ENCODE measurements at regions not wholly inside any gene's neighbourhood (a gene's known extent, or its start where the extent isn't known, plus 50 kb on each side); places are given as distances from the start of the nearest gene placed in this dataset.

DNA sequence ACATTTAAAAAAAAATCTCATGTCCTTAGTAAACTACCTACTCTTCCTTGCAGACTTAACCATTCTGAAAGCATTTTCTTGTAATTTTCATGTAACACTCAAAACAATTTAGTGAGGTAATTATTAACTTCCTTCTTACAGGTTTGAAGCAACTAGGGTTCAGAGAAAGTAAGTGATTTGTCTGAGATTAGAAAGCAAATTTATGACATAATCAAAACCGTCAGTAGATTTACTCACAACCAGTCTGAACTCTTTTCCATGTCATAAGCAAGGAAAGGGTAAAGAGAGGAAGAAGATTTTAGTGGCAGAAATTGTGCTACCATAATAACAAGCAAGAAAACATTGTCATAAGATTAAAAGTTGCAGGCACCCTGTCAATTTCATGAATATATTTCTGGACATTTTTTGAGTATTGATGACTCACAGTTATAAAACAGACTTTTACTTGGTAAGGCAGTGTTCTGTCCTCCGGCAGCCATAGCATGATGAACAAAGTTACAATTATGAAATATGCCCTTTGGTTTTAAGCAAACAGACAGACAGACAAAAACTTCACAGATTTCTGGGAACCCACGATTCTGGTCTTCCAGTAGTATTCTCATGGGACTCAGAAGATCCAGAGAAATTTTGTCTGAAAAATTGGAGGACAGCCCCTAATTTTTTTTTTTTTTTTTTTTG lies 707.2 kb downstream of the RWDD3 start:
- no peak for DNase-seq (ENCODE audit: extremely low spot score)
- intact Hi-C loops (cut with DNase I): no loop called here
- no peaks in the 10 kb centered on the region for H3K9me3 ChIP-seq
- no peak for TF ChIP-seq POLR2A (IDR thresholded peaks at IDR 0.05; ENCODE audit: low read depth)
- H3K27ac ChIP-seq (replicated peaks in 1 of 4): no peak overlapping the region
- H3K4me1 ChIP-seq: no peaks in the 10 kb centered on the region
- H3K27me3 ChIP-seq: no peaks in the 10 kb centered on the region
- no peaks in the 10 kb centered on the region for H3K36me3 ChIP-seq
- WGBS: 84% methylated on average over 3 of the region's 3 CpGs
- H3K4me3 ChIP-seq: no peak overlapping the region

DNA sequence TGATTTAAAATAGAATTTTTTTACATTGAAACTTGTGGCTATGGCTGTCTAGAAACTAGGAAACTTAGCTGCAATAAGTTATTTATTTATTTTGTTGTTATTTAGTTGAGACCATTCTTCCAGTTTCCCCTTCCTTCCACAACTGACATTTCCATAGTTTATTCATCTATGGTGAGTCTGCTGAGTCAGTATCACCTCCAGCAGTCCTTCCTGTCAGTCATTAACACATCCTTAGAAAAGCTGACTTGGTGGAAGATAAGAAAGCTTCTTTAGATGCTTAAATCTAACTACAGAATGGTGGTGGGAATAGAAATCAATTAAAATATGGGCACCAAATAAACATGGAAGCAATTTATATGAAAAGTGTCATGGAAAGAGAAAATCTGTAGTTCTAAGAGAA lies 714.0 kb downstream of the RWDD3 start:
- H3K4me3 ChIP-seq: no peak overlapping the region

DNA sequence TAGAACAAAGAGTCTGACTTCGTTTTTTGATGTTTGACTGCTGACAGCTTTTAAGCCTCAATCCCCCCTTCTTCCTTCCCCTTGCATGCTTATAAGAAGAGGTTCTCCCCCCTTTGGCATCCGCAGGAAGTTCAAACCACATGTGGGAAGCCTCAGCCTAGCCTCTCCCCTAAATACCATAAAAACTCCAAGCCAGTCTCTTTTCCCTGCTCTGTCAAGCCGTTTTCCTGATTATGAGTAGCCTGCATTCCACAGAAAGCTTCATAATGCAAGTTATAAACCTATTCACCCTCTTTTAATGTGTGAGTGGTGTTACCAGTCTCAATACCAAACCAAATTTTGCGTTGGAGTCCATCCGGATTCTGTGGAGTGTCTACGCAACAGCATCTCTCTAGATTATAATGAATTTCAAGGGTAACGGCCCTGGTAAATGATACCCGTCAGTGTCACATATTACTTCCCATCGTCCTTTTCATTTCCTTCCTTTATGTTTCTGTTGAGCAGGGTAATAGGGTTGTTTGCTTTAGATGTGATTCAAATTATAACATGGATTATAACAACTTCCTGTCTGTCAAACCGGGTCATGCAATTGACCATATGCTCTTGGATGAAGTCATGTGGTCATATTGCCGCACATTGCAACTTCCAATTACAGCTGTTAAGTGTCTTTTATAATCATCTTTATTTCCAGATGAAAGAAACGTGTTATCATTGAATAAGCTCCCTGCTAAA lies 717.5 kb downstream of the RWDD3 start:
- 56% methylated on average over 12 of the region's 12 CpGs for WGBS
- intact Hi-C loops (cut with DNase I): no loop called here
- no peaks in the 10 kb centered on the region for H3K27me3 ChIP-seq
- no peak overlapping the region for H3K4me3 ChIP-seq
- no peak for DNase-seq (ENCODE audit: extremely low spot score)
- H3K27ac ChIP-seq (replicated peaks in 1 of 4): no peak overlapping the region
- TF ChIP-seq POLR2A (IDR thresholded peaks at IDR 0.05; ENCODE audit: low read depth) (no peak), EP300 (IDR thresholded peaks at IDR 0.05) (no peak), POLR2AphosphoS5 (IDR thresholded peaks at IDR 0.05) (no peak)
- TF ChIP-seq, protein P1, sequence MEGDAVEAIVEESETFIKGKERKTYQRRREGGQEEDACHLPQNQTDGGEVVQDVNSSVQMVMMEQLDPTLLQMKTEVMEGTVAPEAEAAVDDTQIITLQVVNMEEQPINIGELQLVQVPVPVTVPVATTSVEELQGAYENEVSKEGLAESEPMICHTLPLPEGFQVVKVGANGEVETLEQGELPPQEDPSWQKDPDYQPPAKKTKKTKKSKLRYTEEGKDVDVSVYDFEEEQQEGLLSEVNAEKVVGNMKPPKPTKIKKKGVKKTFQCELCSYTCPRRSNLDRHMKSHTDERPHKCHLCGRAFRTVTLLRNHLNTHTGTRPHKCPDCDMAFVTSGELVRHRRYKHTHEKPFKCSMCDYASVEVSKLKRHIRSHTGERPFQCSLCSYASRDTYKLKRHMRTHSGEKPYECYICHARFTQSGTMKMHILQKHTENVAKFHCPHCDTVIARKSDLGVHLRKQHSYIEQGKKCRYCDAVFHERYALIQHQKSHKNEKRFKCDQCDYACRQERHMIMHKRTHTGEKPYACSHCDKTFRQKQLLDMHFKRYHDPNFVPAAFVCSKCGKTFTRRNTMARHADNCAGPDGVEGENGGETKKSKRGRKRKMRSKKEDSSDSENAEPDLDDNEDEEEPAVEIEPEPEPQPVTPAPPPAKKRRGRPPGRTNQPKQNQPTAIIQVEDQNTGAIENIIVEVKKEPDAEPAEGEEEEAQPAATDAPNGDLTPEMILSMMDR (IDR thresholded peaks at IDR 0.05): no peak
- H3K36me3 ChIP-seq: no peaks in the 10 kb centered on the region
- H3K4me1 ChIP-seq: peaks cover 0 to 6% (median 0%) of the 10 kb centered on the region in 4 donors
- no peaks in the 10 kb centered on the region for H3K9me3 ChIP-seq

More for the DNA sequence above, 714.0 kb downstream of the RWDD3 start:
- H3K27me3 ChIP-seq: no peaks in the 10 kb centered on the region
- no peak overlapping the region for H3K27ac ChIP-seq (replicated peaks in 1 of 4)
- H3K9me3 ChIP-seq: no peaks in the 10 kb centered on the region
- H3K4me1 ChIP-seq: peaks cover 0 to 3% (median 0%) of the 10 kb centered on the region in 4 donors
- no peak for DNase-seq (ENCODE audit: extremely low spot score)
- intact Hi-C loops (cut with DNase I): no loop called here
- TF ChIP-seq POLR2AphosphoS5 (IDR thresholded peaks at IDR 0.05) (no peak), EP300 (IDR thresholded peaks at IDR 0.05) (no peak), POLR2A (IDR thresholded peaks at IDR 0.05; ENCODE audit: low read depth) (no peak)
- TF ChIP-seq, protein P1 (IDR thresholded peaks at IDR 0.05): no peak
- no peaks in the 10 kb centered on the region for H3K36me3 ChIP-seq

DNA sequence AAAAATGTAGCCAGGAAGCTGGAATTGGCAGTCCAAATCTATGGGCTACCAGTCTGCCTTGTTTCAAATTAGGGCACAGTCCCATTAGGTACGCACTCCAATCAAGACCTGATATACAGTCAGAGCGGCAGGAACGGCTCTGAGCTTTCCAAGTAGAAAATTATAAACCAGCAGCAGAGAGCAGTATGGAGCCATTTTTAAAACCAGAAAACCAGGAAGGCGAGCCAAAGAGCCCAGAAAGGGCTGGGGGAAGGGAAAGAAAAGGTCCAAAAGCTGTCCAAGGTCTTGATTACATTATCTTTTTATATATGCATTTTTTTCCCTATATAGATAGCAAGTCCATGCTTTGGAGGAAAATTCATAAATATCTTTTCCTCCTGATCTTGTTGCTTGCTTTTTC lies 719.0 kb downstream of the RWDD3 start:
- intact Hi-C loops (cut with DNase I): no loop called here
- H3K4me1 ChIP-seq: peaks cover 0 to 8% (median 5%) of the 10 kb centered on the region in 4 donors
- WGBS: 10% methylated on average over 4 of the region's 4 CpGs
- no peak for DNase-seq (ENCODE audit: extremely low spot score)
- no peaks in the 10 kb centered on the region for H3K27me3 ChIP-seq
- H3K4me3 ChIP-seq: no peak overlapping the region
- no peaks in the 10 kb centered on the region for H3K36me3 ChIP-seq
- no peaks in the 10 kb centered on the region for H3K9me3 ChIP-seq
- no peak for TF ChIP-seq POLR2A (IDR thresholded peaks at IDR 0.05; ENCODE audit: low read depth)
- TF ChIP-seq, protein P1 (IDR thresholded peaks at IDR 0.05): peak in 2 of 3 experiments; percentile 17 to 25
- TF ChIP-seq POLR2AphosphoS5 (IDR thresholded peaks at IDR 0.05): no peak
- TF ChIP-seq EP300 (IDR thresholded peaks at IDR 0.05): no peak
- no peak overlapping the region for H3K27ac ChIP-seq (replicated peaks in 1 of 4)

DNA sequence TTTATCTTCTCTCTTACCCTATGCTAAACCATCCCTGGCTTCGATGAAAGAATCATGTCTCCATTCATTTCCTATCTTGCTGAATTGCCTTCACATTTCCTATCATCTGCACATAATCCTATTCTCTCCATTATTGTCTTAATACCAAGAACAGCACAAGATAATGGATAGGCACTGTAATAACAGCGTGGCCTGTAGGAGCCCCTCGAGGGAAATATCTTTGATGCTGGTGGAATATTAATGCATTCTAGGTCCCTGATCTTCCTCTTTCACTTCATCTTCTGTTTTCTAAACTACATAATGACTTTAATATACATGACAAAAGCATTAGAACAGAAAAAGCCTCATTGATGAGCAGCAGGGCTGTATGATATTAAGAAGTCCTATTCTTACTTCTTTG lies 720.6 kb downstream of the RWDD3 start:
- no peak for DNase-seq (ENCODE audit: extremely low spot score)
- WGBS: 83% methylated on average over 3 of the region's 3 CpGs
- intact Hi-C loops (cut with DNase I): no loop called here

More for the DNA sequence above, 720.6 kb downstream of the RWDD3 start:
- H3K27me3 ChIP-seq: no peaks in the 10 kb centered on the region
- peaks cover 0 to 8% (median 5%) of the 10 kb centered on the region in 4 donors for H3K4me1 ChIP-seq
- H3K4me3 ChIP-seq: no peak overlapping the region
- no peaks in the 10 kb centered on the region for H3K9me3 ChIP-seq
- H3K27ac ChIP-seq (replicated peaks in 1 of 4): no peak overlapping the region
- TF ChIP-seq POLR2A (IDR thresholded peaks at IDR 0.05; ENCODE audit: low read depth) (no peak), POLR2AphosphoS5 (IDR thresholded peaks at IDR 0.05) (no peak), EP300 (IDR thresholded peaks at IDR 0.05) (no peak)
- TF ChIP-seq, protein P1 (IDR thresholded peaks at IDR 0.05): no peak
- H3K36me3 ChIP-seq: no peaks in the 10 kb centered on the region
